GM18520 (cell line): ENCODE measurements at regions not wholly inside any gene's neighbourhood (a gene's known extent, or its start where the extent isn't known, plus 50 kb on each side); places are given as distances from the start of the nearest gene placed in this dataset.

Experiments
- ATAC-seq: cut with Tn5 transposase; IDR thresholded peaks from one replicate; pipeline ENCODE4 v1.9.1; 2021; ENCODE audit not compliant: unreplicated experiment

- no peak for ATAC-seq
Measured at GRCh38 chr15:62532367-62532766, 367.3 kb upstream of the C2CD4B start.

- ATAC-seq = no peak
Measured at GRCh38 chr15:62533687-62534086, 368.6 kb upstream of the C2CD4B start.

- ATAC-seq = no peak
Measured at GRCh38 chr15:62534996-62535395, 369.9 kb upstream of the C2CD4B start.

GRCh38 chr15:62539236-62539635 lies 374.2 kb upstream of the C2CD4B start:
- no peak for ATAC-seq

GRCh38 chr15:62541250-62541649 lies 376.2 kb upstream of the C2CD4B start:
- ATAC-seq = no peak

GRCh38 chr15:62541846-62542245 lies 376.8 kb upstream of the C2CD4B start:
- ATAC-seq = no peak

- no peak for ATAC-seq
Measured at GRCh38 chr15:62544446-62544845, 379.4 kb upstream of the C2CD4B start.

- ATAC-seq = no peak
Measured at GRCh38 chr15:62545467-62546227, 380.6 kb upstream of the C2CD4B start.

GRCh38 chr15:62546628-62547027 lies 381.5 kb upstream of the C2CD4B start:
- ATAC-seq = no peak

- ATAC-seq = no peak
Measured at GRCh38 chr15:62547584-62547983, 382.5 kb upstream of the C2CD4B start.

- ATAC-seq = no peak
Measured at GRCh38 chr15:62549345-62549970, 384.4 kb upstream of the C2CD4B start.

GRCh38 chr15:62550106-62550505 lies 385.0 kb upstream of the C2CD4B start:
- no peak for ATAC-seq

GRCh38 chr15:62552444-62552843 lies 387.4 kb upstream of the C2CD4B start:
- ATAC-seq = no peak

- ATAC-seq = no peak
Measured at GRCh38 chr15:62553911-62554563, 389.0 kb upstream of the C2CD4B start.

GRCh38 chr15:62558640-62559380 lies 393.7 kb upstream of the C2CD4B start:
- no peak for ATAC-seq

GRCh38 chr15:62559381-62559733 lies 394.3 kb upstream of the C2CD4B start:
- ATAC-seq = no peak

- ATAC-seq = no peak
Measured at GRCh38 chr15:62561059-62561519, 396.0 kb upstream of the C2CD4B start.

- ATAC-seq = no peak
Measured at GRCh38 chr15:62561571-62561970, 396.5 kb upstream of the C2CD4B start.

GRCh38 chr15:62564886-62565633 lies 400.0 kb upstream of the C2CD4B start:
- no peak for ATAC-seq

- ATAC-seq = no peak
Measured at GRCh38 chr15:62565634-62566026, 400.5 kb upstream of the C2CD4B start.

- ATAC-seq = no peak
Measured at GRCh38 chr15:62566248-62566647, 401.2 kb upstream of the C2CD4B start.
